GM13976 (cell line): ENCODE measurements at regions not wholly inside any gene's neighbourhood (a gene's known extent, or its start where the extent isn't known, plus 50 kb on each side); places are given as distances from the start of the nearest gene placed in this dataset.

Experiments
- DNase-seq: peaks from one replicate; pipeline ENCODE4 v3.0.0; 2012; ENCODE audit warnings: low spot score
- in situ Hi-C: fragments of 300-500 bp; cut with MboI; formaldehyde crosslinking; loops from one replicate; pipeline ENCODE4 v1.12.0; 2022; ENCODE audit warnings: low sequenced_read_pairs, mixed read lengths, inconsistent platforms; ENCODE audit not compliant: unreplicated experiment
- TF ChIP-seq, protein P1 (sequence below): IDR thresholded peaks from 2 replicates; pipeline ENCODE4 v1.5.1; 2012; ENCODE audit warnings: borderline replicate concordance, mild to moderate bottlenecking; ENCODE audit not compliant: insufficient read depth; ENCODE audit errors: extremely low read depth, missing control alignments, control extremely low read depth

DNA sequence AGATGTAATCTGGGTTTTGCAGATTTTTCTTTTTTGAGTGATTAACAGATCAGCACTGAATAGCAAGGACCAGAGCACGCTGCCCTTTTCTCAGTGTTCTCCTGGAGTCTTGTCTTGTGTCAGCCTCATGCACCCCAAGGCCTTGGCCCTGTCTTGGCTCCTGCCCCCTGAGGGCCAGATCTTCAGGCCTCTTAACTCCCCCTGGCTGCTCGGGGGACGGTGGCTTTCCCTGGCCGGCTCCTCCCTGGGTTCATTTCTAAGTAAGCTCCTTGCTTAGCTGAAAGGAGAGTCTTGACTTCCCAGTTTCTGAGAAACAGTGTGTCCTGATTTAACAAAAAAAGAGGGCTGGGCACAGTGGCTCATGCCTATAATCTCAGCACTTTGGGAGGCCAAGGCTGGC, 1139.3 kb downstream of the BRD1 start:
- no peak for DNase-seq
- in situ Hi-C loops: no loop called here
- TF ChIP-seq, protein P1, sequence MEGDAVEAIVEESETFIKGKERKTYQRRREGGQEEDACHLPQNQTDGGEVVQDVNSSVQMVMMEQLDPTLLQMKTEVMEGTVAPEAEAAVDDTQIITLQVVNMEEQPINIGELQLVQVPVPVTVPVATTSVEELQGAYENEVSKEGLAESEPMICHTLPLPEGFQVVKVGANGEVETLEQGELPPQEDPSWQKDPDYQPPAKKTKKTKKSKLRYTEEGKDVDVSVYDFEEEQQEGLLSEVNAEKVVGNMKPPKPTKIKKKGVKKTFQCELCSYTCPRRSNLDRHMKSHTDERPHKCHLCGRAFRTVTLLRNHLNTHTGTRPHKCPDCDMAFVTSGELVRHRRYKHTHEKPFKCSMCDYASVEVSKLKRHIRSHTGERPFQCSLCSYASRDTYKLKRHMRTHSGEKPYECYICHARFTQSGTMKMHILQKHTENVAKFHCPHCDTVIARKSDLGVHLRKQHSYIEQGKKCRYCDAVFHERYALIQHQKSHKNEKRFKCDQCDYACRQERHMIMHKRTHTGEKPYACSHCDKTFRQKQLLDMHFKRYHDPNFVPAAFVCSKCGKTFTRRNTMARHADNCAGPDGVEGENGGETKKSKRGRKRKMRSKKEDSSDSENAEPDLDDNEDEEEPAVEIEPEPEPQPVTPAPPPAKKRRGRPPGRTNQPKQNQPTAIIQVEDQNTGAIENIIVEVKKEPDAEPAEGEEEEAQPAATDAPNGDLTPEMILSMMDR: no peak

DNA sequence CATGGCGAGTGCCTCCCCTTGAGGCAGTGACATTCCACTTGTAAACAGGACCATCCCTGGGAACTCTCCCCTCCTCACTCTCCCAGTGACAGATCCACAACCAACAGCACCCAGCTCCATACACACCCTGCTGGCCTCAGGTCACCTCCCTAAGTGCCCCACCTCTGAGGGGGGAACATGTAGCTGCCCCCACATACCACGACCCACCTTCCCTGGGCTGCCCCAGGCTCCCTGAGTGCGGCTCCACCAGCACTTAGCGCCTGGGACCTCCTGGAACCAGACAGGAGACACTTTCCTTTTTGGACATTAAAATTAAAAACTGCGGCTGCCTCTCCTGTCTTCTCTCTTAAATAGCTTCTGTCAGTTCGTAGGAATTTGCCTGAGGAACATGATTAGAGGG, 1140.1 kb downstream of the BRD1 start:
- TF ChIP-seq, protein P1: no peak
- in situ Hi-C loops: no loop called here

GRCh38 chr22:48686694-48687302, 1140.9 kb downstream of the BRD1 start:
- in situ Hi-C loops: no loop called here
- DNase-seq: no peak

More for the DNA sequence above, 1140.1 kb downstream of the BRD1 start:
- no peak for DNase-seq

DNA sequence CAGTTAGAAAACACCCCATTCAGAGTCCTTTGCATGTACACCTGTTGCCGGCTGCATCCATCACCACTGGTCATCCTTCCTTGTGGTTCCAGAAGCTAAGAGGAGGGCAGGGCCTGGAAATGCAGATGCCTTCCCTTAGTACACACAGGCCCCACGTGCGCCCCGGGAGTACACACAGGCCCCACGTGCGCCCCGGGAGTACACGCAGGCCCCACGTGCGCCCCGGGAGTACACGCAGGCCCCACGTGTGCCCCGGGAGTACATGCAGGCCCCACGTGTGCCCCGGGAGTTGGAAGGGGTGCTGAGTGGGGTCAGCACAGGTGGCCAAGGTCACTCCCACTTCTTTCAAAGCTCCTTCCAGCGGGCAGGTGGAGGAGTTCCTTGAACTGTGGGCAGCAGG, 1141.9 kb downstream of the BRD1 start:
- no peak for DNase-seq
- in situ Hi-C loops: no loop called here
- TF ChIP-seq, protein P1: no peak

More at GRCh38 chr22:48686694-48687302, 1140.9 kb downstream of the BRD1 start:
- TF ChIP-seq, protein P1: no peak

- in situ Hi-C loops: no loop called here
- TF ChIP-seq, protein P1: no peak
- DNase-seq: no peak
These were observed 1144.0 kb downstream of the BRD1 start for GRCh38 chr22:48683640-48684039.

GRCh38 chr22:48682504-48682903, 1145.2 kb downstream of the BRD1 start:
- in situ Hi-C loops: no loop called here
- DNase-seq: no peak
- TF ChIP-seq, protein P1: no peak
